ENCODE measurements at regions not wholly inside any gene's neighbourhood (a gene's known extent, or its start where the extent isn't known, plus 50 kb on each side); places are given as distances from the start of the nearest gene placed in this dataset.

- TF ChIP-seq MXI1 (conservative IDR thresholded peaks at IDR 0.05; ENCODE audit: poor library complexity, severe bottlenecking) (no peak), RAD21 (conservative IDR thresholded peaks at IDR 0.05) (no peak), POLR2AphosphoS5 (IDR thresholded peaks at IDR 0.05) (no peak), REST (IDR thresholded peaks at IDR 0.05; ENCODE audit: borderline replicate concordance) (no peak), EP300 (conservative IDR thresholded peaks at IDR 0.05; ENCODE audit: poor library complexity, severe bottlenecking) (no peak), SMC3 (conservative IDR thresholded peaks at IDR 0.05; ENCODE audit: poor library complexity) (no peak), EZH2 (IDR thresholded peaks at IDR 0.05; ENCODE audit: borderline replicate concordance, insufficient read depth, low read length, poor library complexity, severe bottlenecking) (no peak), TAF1 (IDR thresholded peaks at IDR 0.05; ENCODE audit: low read depth) (no peak)
- TF ChIP-seq, protein P1, sequence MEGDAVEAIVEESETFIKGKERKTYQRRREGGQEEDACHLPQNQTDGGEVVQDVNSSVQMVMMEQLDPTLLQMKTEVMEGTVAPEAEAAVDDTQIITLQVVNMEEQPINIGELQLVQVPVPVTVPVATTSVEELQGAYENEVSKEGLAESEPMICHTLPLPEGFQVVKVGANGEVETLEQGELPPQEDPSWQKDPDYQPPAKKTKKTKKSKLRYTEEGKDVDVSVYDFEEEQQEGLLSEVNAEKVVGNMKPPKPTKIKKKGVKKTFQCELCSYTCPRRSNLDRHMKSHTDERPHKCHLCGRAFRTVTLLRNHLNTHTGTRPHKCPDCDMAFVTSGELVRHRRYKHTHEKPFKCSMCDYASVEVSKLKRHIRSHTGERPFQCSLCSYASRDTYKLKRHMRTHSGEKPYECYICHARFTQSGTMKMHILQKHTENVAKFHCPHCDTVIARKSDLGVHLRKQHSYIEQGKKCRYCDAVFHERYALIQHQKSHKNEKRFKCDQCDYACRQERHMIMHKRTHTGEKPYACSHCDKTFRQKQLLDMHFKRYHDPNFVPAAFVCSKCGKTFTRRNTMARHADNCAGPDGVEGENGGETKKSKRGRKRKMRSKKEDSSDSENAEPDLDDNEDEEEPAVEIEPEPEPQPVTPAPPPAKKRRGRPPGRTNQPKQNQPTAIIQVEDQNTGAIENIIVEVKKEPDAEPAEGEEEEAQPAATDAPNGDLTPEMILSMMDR (IDR thresholded peaks at IDR 0.05; ENCODE audit: poor library complexity, severe bottlenecking), result no peak
- Histone ChIP-seq H3K9me3 (ENCODE audit: low read length) (no peaks in the 10 kb centered on the region), H3K4me2 (ENCODE audit: low read length) (no peak overlapping the region), H3F3A (ENCODE audit: insufficient read depth, low read length, poor library complexity, severe bottlenecking) (no peaks in the 10 kb centered on the region), H3K27me3 (ENCODE audit: insufficient read depth, low read depth, low read length) (no peaks in the 10 kb centered on the region), H3K9ac (ENCODE audit: low read length) (no peak overlapping the region), H2AFZ (ENCODE audit: low read depth, low read length) (no peak overlapping the region), H3K4me3 (ENCODE audit: low read length) (no peak overlapping the region), H3K9me2 (ENCODE audit: insufficient read depth, low read length) (no peaks in the 10 kb centered on the region), H3K79me2 (replicated peaks; ENCODE audit: insufficient read depth, low read length) (no peaks in the 10 kb centered on the region), H3K27ac (ENCODE audit: low read length) (no peak overlapping the region), H3K36me3 (ENCODE audit: insufficient read depth, low read length) (no peaks in the 10 kb centered on the region), H4K20me1 (ENCODE audit: insufficient read depth) (no peaks in the 10 kb centered on the region)
Measured at GRCh38 chr5:162227075-162227474, 159.5 kb downstream of the GABRG2 start.

DNA sequence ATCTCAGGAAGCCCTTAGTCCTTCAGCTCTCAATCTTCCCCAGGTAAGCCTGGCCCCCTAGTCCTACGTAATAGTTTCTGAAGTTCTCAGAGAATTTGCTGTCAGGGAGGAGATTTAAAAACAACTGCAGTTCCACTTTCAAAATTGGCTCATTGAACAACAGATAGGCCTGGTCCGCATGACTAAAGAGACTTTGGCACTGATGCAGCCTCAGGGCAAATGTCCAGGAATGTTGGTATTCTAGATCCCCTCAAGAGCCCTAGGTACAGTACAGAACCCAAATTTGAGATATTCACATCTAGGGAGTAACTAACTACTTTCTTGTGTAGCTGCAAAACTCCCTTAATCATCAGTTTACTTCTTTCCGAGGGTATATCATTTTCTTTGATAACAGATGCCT is 162.8 kb downstream of the GABRG2 start:
- no peaks in the 10 kb centered on the region for H3K27me3 ChIP-seq (ENCODE audit: insufficient read depth, low read depth, low read length)
- H3K9ac ChIP-seq (ENCODE audit: low read length), result no peak overlapping the region
- TF ChIP-seq POLR2AphosphoS5 (IDR thresholded peaks at IDR 0.05), result no peak
- no peaks in the 10 kb centered on the region for H3K36me3 ChIP-seq (ENCODE audit: insufficient read depth, low read length)
- no peak overlapping the region for H3K27ac ChIP-seq (ENCODE audit: low read length)
- H3K79me2 ChIP-seq (replicated peaks; ENCODE audit: insufficient read depth, low read length), result no peaks in the 10 kb centered on the region
- no peaks in the 10 kb centered on the region for H3F3A ChIP-seq (ENCODE audit: insufficient read depth, low read length, poor library complexity, severe bottlenecking)
- H3K4me3 ChIP-seq (ENCODE audit: low read length), result no peak overlapping the region
- no peak overlapping the region for H3K4me2 ChIP-seq (ENCODE audit: low read length)
- no peak overlapping the region for H2AFZ ChIP-seq (ENCODE audit: low read depth, low read length)
- no peaks in the 10 kb centered on the region for H3K9me3 ChIP-seq (ENCODE audit: low read length)
- no peaks in the 10 kb centered on the region for H4K20me1 ChIP-seq (ENCODE audit: insufficient read depth)
- no peaks in the 10 kb centered on the region for H3K9me2 ChIP-seq (ENCODE audit: insufficient read depth, low read length)

DNA sequence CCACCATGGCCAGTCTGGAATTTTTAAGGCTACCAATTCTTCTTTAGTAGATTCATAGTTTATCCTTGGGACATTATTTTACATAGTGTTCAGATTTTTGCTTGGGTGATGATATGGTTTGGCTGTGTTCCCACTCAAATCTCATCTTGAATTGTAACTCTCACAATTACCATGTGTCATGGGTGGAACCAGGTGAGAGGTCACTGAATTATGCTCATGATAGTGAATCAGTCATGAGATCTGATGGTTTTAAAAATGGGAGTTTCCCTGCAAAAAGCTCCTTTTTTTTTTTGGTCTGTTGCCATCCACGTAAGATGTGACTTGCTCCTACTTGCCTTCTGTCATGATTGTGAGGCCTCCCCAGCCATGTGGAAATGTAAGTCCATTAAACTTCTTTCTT is 163.9 kb downstream of the GABRG2 start:
- Histone ChIP-seq H3K9ac (ENCODE audit: low read length) (no peak overlapping the region), H3K9me3 (ENCODE audit: low read length) (no peaks in the 10 kb centered on the region), H3K4me2 (ENCODE audit: low read length) (no peak overlapping the region), H3K27me3 (ENCODE audit: insufficient read depth, low read depth, low read length) (no peaks in the 10 kb centered on the region), H2AFZ (ENCODE audit: low read depth, low read length) (no peak overlapping the region), H3F3A (ENCODE audit: insufficient read depth, low read length, poor library complexity, severe bottlenecking) (no peaks in the 10 kb centered on the region), H3K4me3 (ENCODE audit: low read length) (no peak overlapping the region), H3K9me2 (ENCODE audit: insufficient read depth, low read length) (no peaks in the 10 kb centered on the region), H3K27ac (ENCODE audit: low read length) (no peak overlapping the region), H4K20me1 (ENCODE audit: insufficient read depth) (no peaks in the 10 kb centered on the region), H3K79me2 (replicated peaks; ENCODE audit: insufficient read depth, low read length) (no peaks in the 10 kb centered on the region), H3K36me3 (ENCODE audit: insufficient read depth, low read length) (no peaks in the 10 kb centered on the region)
- TF ChIP-seq RAD21 (conservative IDR thresholded peaks at IDR 0.05), result no peak
- no peak for TF ChIP-seq TAF1 (IDR thresholded peaks at IDR 0.05; ENCODE audit: low read depth)
- TF ChIP-seq REST (IDR thresholded peaks at IDR 0.05; ENCODE audit: borderline replicate concordance), result no peak
- TF ChIP-seq, protein P1 (IDR thresholded peaks at IDR 0.05; ENCODE audit: poor library complexity, severe bottlenecking), result no peak
- TF ChIP-seq POLR2AphosphoS5 (IDR thresholded peaks at IDR 0.05), result no peak

All from neural cell (in vitro differentiated cells).